DMS 273 treated with DMSO at 0.1 percent for 48 hours (cell line): ENCODE measurements at regions not wholly inside any gene's neighbourhood (a gene's known extent, or its start where the extent isn't known, plus 50 kb on each side); places are given as distances from the start of the nearest gene placed in this dataset.

Experiments
- DNase-seq: peaks from one replicate; lab custom pipeline; 2025; lab: John Stamatoyannopoulos, UW

DNA sequence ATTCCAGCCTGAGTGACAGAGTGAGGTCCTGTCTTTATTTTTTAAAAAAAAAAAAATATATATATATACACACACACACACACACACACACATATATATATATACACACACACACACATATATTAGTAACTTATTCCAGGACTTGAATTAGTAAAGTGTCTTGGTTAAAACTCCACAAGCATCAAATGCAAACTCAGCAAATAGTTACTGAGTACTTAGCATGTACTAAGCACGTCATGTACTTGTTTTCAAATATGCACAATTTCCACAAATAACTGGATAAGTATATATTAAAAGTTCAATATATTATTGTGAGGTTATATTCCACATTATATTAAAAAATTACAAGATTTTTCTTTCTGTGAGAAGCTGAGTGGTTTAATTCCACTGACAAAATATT is 304.7 kb downstream of the ZEB2 start:
- no peak for DNase-seq

DNA sequence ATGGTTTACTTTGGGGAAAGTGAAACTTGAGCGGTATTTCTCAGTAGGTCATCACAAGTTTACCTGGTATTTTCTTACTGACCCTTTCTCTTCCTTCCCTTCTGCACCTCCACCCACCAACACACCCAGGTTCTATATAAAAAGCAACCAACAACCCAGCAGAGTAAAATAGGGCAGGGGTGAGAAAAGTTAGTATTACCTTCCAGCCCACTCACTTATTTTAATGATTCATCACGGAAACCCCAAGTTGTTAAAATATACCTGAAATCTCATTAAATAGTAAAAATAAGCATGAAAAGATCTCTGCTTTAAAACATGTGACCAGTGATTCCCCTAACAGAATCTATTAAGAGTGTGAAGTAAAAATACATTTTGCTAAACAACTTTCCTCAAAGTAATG is 306.1 kb downstream of the ZEB2 start:
- DNase-seq = no peak

DNA sequence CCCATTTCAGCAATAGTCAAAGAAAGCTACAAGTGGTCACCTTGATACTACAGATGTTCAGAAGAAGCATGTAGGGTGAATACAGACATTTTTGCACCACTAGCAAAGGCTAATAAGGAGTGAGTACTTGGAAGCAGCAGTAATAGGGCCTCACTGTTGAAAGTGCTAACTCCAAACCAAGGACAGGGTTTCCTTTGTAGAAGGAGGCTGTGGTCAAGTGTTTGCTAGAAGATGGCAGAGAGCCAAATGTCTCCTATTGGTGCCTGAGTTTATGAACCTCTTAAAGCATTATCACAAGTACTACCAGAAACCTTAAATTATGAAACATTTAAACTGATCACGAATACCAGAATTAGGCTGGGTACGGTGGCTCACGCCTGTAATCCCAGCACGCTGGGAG is 308.1 kb downstream of the ZEB2 start:
- no peak for DNase-seq

DNA sequence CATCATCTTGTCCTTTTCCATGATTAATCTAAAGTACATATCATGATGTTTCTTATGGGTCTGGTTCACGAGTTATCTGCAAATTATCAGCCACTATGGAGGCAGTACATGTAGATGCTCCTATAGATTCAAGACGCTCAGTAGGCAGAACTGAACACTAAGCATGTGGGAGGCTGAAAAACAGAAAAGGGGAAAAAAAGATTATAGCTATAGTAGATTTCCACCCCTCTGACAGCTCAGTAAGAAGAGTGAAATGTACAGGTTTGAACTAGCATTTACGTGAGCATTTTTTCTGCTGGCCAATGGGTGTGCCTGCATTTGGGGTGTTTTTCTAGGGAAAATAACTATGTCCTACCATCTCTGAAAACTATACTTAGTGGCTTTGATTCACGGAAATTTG is 308.9 kb downstream of the ZEB2 start:
- no peak for DNase-seq

DNA sequence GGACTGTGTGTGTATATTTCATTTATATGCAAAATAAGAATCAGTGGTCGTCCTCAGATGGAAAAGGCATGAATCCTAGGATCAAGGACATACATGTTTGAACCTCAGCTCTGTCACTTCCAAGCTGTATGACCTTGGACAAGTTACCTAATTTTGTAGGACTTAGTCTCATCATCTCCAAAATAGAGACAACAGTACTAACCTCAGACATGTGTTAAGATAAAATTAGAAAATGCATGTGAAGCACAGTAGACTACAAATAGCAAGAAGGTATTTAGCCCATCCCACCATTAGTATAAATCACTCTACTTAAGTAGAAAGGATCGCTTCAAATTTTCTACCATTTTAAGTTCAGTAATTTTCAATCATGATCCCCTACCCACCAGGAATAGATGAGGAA is 309.8 kb downstream of the ZEB2 start:
- no peak for DNase-seq

DNA sequence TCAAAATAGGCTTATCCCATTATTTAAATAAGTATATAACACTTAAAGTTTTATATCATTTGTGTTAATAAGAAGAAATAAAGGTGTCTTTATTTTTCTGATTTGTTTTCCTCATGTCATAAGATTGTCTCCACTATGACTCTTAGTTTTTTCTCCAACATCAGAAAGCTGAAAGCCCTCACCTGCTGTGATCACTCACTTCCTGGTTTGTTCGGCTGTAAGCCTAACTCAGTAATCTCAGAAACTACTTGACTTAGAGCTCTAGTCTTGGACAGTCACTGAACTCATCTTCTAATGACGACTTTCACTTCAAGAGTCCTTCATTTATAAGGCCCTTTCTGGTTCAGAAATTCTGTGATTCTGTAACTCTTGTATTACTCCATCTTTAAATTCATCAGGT is 311.0 kb downstream of the ZEB2 start:
- DNase-seq = no peak

DNA sequence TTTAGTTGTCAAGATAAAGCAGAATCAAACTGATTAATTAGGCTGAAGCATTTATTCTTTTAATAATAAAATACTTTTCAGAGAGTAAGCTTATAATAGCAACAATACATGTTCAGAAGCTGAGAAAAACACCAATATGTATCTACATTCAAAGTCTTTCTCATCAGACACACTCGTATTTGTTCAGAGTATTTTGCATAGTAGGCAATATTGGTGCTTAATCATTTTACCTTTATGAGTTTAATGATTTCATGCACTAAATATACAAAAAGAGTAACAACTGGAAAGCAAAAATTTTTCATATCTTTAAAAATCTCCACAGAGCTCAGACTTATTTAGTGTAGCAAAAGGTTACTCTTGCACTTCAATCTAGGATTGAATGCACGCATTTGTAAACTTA is 313.9 kb downstream of the ZEB2 start:
- no peak for DNase-seq

DNA sequence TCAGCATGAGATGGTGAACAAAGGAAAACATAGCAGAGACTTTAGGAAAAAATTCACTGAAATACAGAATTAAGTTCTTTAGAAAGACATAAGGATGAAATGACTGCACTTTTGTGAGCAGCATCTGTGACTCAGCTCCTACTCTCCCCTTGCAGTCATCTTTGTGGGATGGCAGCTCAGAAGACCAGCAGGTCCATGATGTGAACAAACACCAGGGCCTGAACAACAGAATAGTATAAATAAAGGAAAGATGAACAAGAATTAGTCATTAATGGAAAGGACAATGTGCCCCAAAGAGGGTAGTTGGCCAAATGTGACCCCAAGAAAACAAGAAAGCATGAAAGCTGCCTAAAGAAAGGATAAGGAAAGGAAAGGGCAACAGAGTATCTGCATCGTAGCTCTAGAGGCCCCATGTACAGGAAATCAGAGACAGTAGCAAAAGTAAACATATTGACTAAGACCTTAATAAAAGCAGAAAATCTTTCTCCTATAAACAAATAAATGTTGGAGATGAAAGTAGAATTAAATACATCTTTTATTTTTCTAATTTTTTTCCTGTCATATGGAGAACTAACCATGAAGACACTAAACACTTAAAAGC is 318.0 kb downstream of the ZEB2 start:
- DNase-seq = no peak

DNA sequence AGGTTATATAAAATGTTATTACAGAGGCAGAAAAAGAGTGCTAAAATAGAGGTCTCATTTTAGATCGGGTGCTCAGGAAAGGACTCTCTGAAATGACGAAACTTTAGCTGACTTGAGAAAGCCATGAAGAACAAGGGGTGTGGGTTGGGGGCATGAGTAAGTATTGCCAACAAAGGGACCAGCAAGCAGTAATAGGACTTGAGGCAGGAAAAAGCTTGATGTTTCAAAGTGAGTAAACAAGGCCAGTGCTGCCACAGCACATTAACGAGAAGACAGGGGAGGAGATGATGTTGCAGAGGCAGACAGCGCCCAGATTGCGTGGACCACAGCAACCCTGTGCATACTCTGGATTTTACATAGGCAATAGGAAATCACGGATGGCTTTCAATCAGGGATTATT is 318.8 kb downstream of the ZEB2 start:
- DNase-seq = no peak

DNA sequence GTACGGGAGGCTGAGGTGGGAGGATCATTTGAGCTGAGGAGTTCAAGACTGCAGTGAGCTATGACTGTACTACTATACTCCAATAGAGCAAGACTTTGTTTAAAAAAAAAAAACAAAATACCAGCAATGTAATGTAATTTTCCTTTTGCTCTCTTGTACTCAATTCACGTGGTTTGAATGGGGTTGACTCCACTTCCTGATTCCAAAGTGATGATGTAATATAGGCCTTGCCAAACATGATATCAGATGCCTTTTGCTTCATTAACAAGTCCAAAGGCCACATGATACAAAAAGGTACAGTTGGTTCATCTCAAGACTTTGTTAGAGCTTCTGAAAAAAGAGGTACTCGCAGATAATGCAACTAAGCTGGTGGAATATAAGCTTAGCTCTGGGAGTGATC is 321.8 kb downstream of the ZEB2 start:
- DNase-seq = no peak

DNA sequence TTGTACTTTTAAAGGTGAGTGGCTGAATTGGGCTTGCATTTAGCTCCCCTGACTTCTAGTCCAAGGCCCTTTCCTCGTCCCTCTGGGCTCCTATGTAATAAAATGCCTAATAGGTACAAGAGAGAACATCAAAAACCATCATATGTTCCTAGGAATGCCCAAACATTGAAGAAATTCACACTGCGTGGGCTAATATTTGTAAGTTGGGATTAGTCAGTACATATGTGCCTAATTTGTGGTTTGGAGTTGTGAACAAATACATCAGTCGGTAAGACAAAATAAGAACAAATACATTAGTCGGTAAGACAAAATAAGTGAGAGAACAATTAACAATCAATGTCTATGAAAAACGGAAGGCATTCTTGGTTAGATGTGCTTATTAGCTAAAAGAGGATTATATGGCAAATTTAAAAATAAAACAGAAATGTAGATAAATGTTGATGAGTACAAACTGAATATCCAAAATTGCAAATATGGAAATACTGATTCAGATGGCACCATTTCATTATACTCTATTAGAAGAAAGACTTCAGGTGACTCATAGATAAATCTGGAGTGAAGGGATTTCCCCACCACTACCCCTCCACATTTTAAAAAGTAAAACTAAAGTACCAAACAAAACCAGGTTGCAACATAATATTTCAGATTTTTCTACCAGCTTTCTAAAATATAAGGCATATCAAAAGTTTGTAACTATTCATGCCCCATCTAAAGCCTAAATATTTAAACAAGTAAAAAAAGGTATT is 325.4 kb downstream of the ZEB2 start:
- DNase-seq = no peak

DNA sequence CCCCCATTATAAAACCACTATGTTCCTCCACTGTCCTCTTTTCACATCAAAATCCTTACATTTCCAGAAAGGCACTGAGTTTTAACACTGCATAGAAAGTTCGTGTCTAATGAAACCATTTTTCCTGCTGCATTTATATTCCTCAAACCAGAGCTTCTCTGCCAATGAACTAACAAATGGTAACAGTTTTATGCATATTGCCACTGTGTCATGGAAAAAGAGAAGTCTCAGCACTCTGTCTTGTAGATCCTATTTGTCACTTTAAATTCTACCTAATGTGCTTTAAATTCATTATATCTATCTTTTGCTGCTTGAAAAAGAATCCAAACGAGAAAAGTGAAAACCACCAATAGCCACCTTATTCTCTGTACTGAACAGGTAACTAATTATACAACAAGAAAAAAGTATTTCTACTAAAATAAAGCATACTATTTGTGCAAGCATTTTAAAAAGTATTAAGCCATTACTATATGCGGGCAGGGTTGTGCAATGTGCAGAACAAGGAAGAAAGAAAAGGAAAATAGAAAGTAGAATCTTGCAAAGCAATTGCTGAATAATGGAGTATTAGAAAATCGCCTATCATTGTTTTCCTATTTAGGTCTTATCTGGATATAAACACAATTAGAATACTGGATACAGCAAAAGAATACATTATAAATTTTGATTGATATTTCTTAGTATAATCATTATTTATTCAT is 328.9 kb downstream of the ZEB2 start:
- DNase-seq = no peak

DNA sequence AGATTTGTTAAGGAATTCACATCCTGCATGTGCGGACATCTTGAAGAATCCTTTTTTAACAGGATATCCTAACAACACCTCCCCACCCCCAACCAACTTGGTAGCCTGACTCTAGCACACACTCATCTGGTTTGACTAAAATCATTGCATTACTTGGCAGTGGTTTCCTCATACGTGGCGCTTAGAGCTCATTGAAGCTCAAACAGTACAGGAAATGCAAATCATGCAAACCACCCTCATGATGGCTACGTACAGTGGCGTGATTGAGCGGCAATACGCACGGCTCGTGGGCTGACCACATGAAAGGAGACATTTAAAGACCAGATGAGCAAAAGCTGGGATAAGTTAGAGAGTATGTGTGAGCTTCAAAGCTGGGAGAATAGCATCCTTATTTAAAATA is 336.2 kb downstream of the ZEB2 start:
- DNase-seq = no peak

DNA sequence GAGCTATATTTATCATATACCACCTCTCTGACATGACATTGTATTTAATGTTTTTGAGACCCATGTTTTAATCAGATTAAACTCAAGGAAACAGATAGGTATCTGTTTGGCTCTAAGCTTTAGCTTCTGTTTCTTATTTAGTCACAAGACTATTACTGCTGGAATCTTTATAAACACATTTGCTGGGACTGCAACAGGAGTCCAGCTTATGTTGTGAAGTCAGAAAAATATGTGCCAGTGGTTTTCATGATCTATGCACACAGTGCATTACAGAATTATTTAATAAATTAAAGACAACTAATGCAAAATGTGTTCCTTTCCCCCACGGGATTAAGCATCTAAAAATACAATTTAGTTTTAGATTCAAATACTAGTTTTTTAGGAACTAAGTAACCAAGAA is 338.9 kb downstream of the ZEB2 start:
- DNase-seq = no peak

DNA sequence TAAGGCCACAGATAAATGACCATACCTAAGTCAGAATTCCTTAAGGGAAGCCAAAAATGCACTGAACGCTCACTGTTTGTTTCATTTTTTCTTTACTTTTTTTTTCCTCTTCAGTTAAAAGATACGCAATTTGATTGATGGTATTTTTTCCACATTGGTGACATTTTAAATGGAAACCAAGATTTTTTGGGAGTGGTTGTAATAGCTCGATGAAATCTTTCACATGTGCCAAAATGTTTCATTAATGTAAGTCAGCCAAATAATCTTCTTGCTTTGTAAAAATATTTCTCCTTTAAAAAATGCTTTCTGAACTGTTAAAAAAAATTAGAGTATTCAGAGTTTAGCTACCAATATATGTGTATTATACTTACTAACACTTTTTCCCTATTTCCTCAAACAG is 339.8 kb downstream of the ZEB2 start:
- no peak for DNase-seq

DNA sequence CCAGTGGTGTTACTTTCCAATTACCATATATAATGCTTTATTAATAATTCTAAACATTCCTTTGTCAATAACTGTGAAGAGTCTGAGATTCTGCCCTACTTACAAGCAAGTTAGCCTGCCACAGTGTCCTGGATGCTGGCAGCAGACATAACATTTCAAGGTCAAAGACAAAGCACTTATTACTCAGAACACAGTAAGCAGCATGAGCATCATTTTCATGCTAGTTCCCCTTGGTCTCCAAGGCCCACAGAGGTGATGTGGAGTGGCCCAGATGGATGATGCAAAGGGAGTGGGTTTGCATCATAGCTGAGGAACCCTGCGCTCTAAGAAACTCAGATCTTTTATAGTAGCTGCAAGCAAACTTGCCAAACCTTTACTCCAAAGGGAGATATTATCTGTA is 349.7 kb downstream of the ZEB2 start:
- no peak for DNase-seq

DNA sequence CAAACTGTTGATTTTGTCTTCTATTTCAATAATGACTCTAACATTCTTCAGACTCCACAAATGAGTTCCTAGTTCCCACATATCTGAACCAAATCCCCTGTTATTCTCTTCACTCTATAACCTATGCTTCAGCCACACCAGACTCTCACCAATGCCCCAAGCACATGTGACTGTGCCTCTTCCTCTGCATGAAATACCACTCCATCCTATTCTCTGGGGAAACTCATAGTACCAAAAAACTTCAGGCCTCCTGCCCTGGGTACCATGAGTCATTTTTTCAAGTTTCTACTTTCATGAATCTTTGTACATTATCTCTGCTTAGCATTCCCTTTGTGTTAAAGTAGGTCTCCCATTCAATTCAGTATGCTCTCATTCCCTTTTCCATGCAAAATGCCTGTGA is 353.2 kb downstream of the ZEB2 start:
- DNase-seq = no peak

DNA sequence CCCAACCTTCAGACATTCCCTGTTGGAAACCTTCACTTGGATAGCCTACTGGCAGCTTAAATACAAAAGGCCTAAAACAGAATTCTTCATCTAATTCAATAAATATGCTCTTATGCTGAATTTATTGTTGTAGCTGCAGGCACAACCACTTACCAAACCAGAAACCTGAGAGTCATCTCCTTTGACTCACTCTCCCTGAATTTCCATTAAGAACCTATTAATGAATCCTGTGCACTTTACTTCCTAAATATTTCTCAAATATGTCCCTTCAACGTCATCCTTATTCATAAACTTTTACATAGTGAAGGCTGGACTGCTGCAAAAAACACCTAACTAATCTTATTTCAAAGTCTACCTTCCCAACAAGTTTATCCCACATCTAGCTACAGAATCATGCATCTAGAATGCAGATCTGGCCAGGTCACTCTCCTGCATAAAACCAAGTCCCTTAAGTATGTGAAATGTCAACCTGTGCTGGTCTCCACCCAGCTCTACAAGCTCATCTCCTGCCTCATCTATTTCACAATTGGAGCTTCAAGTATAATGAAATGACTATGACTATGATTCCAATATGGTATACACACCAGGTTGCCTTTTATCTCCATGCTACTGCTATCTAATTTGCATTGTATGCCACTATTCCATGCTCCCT is 354.2 kb downstream of the ZEB2 start:
- DNase-seq = no peak

DNA sequence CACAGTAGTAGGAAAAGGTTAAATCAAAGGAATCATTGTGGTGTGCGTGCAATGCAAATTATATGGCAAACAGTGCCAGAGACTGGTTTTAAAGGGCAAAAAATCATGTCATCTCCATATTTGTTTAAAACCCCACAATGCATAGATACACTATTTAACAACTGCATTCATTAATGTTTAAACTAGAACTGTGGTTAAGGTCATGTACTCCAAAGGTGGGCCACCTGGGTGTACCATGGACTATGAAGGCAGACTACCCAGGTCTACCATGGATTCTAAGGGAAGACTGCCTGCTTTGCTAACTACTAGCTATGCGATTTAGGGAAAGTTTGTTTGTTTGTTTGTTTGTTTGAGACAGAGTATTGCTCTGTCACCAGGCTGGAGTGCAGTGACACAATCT is 356.3 kb downstream of the ZEB2 start:
- DNase-seq = no peak

DNA sequence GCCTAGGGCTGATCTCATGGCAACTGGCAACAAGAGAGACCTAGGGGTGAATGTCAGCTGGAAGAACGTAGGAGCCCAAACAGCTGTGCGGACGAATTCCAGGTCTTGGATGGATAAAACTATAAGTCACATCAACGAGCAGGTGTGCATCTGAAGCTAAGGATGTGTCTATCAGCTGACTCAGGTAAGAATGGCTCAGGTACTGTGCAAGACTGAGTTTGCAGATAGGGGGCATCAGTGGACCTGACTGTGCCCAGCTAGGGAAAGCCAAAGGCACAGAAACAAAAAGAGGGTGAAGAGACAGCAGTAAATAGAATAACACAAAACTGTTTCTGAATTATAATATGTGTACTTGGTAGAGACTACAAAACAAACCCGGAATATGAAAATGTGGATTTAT is 357.3 kb downstream of the ZEB2 start:
- no peak for DNase-seq

DNA sequence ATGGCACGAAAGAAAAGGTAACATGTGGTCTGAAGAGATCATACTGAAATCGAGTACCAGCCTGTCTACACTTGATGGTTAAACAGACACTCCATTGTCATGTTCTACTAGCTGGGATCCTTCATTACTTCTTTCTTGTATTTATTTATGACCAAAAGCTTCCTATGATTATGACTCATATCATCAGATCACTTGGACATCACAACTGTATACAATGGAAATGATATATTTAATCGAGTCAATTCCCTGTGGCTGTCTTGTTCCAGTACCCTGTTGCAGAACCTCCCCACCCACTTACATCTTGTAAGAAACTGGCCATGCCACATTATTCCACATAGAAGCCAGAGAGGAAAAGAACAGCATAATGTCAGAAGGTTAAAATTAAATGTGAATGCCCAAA is 358.9 kb downstream of the ZEB2 start:
- no peak for DNase-seq

DNA sequence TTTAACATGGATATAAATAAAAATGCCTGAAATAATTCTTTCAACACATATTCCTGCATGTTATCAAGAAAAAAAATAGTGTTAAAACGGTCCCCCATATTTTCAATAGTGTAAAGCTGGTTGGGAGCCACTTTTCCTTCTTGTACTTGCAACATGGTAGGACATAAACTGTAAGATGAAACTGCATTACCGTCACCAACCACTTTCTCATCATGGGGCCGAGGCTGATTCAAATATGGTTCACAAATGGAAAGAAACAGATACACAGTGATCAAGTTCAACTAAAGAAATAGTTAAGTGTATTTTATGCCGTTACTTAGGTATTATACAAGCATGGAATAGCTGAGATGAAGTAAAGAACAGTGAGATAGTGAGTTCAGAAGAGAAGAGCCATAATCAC is 360.7 kb downstream of the ZEB2 start:
- no peak for DNase-seq

DNA sequence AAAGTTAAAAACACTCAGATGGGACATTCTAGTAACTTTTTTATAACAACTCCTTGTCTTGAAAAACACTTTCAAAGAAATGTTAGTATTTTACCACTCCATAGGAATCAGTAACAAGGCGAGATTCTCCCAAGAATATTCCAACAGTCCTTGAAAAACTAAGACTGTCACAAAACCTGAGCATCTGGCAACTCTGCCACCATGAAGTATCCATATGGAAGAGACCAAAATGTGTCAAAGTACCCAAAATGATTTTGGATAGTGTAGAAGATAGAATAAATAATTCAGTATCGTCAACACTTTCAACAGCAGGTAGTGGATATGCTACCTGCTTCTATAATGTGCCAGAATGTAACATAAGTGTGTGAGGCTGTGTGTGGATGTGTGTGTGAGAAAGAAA is 361.8 kb downstream of the ZEB2 start:
- no peak for DNase-seq
